ENCODE measurements at regions not wholly inside any gene's neighbourhood (a gene's known extent, or its start where the extent isn't known, plus 50 kb on each side); places are given as distances from the start of the nearest gene placed in this dataset.

DNA sequence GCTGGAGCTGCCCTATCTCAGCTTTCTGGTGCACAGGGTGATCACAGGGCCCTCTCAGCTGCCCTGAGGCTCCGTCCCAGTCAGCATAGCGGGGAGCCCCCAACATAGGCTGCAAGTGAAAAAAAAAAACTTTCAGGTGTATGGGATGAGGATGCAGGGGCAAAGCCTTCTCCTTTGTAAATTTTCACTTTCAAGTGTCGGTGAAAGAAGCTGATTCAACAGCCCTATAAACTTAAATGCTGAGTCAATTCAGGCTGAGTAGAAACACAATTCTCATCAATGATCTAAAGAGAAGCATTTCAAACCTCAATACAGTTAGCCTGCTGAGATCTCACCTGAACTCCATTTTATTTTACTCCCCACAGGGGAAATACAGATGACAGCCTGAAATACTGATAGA is 171.2 kb downstream of the SEC16B start:
- no peak for TF ChIP-seq POLR2AphosphoS5 (IDR thresholded peaks at IDR 0.05)
- TF ChIP-seq, protein P1, sequence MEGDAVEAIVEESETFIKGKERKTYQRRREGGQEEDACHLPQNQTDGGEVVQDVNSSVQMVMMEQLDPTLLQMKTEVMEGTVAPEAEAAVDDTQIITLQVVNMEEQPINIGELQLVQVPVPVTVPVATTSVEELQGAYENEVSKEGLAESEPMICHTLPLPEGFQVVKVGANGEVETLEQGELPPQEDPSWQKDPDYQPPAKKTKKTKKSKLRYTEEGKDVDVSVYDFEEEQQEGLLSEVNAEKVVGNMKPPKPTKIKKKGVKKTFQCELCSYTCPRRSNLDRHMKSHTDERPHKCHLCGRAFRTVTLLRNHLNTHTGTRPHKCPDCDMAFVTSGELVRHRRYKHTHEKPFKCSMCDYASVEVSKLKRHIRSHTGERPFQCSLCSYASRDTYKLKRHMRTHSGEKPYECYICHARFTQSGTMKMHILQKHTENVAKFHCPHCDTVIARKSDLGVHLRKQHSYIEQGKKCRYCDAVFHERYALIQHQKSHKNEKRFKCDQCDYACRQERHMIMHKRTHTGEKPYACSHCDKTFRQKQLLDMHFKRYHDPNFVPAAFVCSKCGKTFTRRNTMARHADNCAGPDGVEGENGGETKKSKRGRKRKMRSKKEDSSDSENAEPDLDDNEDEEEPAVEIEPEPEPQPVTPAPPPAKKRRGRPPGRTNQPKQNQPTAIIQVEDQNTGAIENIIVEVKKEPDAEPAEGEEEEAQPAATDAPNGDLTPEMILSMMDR (IDR thresholded peaks at IDR 0.05): no peak
